Fibroblast of lung (primary cell): ENCODE measurements at regions not wholly inside any gene's neighbourhood (a gene's known extent, or its start where the extent isn't known, plus 50 kb on each side); places are given as distances from the start of the nearest gene placed in this dataset.

Experiments used
- EZH2 ChIP-seq: IDR thresholded peaks from 2 replicates; pipeline ENCODE4 v1.5.1; 2012; ENCODE audit warnings: low read length, control low read depth, mild to moderate bottlenecking; ENCODE audit errors: missing control alignments
- TF ChIP-seq, protein P1 (sequence below), 2 donors: IDR thresholded peaks in 1 of 2; conservative IDR thresholded peaks in 1 of 2; 1 replicate in 1 of 2; 2 replicates in 1 of 2; pipeline ENCODE4 v1.5.1; 2011 to 2012; ENCODE audit warnings: low read length in 2 of 2, control low read depth in 1 of 2, inconsistent platforms in 1 of 2, low read depth in 1 of 2, mild to moderate bottlenecking in 1 of 2

DNA sequence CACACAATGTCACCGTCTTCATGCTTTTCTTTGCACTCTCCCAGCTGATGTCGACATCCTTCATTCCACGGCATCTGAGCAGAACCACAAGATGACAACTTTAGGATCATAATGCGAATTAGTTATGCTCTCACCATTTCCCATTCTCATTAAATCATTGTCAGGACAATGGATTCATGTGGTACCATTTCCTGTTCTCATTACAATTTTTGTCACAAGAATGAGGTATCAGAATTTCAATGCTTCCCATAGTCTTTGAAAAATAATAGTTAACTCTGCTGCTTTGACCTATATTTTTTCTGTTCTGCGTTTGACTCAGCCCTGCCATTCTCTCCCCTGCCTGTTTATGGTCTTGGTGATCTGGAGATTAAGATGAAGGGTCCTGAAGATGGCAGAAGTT, 175.7 kb upstream of the MDFIC2 start:
- TF ChIP-seq, protein P1, sequence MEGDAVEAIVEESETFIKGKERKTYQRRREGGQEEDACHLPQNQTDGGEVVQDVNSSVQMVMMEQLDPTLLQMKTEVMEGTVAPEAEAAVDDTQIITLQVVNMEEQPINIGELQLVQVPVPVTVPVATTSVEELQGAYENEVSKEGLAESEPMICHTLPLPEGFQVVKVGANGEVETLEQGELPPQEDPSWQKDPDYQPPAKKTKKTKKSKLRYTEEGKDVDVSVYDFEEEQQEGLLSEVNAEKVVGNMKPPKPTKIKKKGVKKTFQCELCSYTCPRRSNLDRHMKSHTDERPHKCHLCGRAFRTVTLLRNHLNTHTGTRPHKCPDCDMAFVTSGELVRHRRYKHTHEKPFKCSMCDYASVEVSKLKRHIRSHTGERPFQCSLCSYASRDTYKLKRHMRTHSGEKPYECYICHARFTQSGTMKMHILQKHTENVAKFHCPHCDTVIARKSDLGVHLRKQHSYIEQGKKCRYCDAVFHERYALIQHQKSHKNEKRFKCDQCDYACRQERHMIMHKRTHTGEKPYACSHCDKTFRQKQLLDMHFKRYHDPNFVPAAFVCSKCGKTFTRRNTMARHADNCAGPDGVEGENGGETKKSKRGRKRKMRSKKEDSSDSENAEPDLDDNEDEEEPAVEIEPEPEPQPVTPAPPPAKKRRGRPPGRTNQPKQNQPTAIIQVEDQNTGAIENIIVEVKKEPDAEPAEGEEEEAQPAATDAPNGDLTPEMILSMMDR (conservative IDR thresholded peaks at IDR 0.05 in 1 of 2, IDR thresholded peaks at IDR 0.05 in 1 of 2; ENCODE audit: low read depth in 1 of 2, low read length in 2 of 2): no peak
- TF ChIP-seq EZH2: no peak
